GM04503 (cell line): ENCODE measurements at regions not wholly inside any gene's neighbourhood (a gene's known extent, or its start where the extent isn't known, plus 50 kb on each side); places are given as distances from the start of the nearest gene placed in this dataset.
"Not testable (repeated sequence)": the region's sequence is repeated elsewhere in the genome, so short reads cannot be mapped to it uniquely, and the experiment has no call there.

Experiments used
- DNase-seq: peaks from one replicate; pipeline ENCODE4 v3.0.0-alpha.2; 2012; ENCODE audit warnings: low read depth

GRCh38 chr12:68509242-68509641, 101.5 kb upstream of the RAP1B start:
- DNase-seq: no peak

GRCh38 chr12:68510397-68510796, 100.3 kb upstream of the RAP1B start:
- no peak for DNase-seq

GRCh38 chr12:68514807-68515411, 95.8 kb upstream of the RAP1B start:
- DNase-seq: no peak

GRCh38 chr12:68515793-68516192, 94.9 kb upstream of the RAP1B start:
- no peak for DNase-seq

GRCh38 chr12:68521321-68521839, 89.3 kb upstream of the RAP1B start:
- no peak for DNase-seq

- no peak for DNase-seq
These were observed 88.7 kb upstream of the RAP1B start for GRCh38 chr12:68521848-68522502.

- no peak for DNase-seq
These were observed 81.2 kb upstream of the RAP1B start for GRCh38 chr12:68529466-68529865.

GRCh38 chr12:68529869-68530268, 80.8 kb upstream of the RAP1B start:
- no peak for DNase-seq

GRCh38 chr12:68530299-68530698, 80.4 kb upstream of the RAP1B start:
- DNase-seq: no peak

- DNase-seq: peak; percentile 66
These were observed 79.7 kb upstream of the RAP1B start for GRCh38 chr12:68530965-68531364.

- no peak for DNase-seq
These were observed 78.4 kb upstream of the RAP1B start for GRCh38 chr12:68532204-68532886.

GRCh38 chr12:68532887-68533248, 77.8 kb upstream of the RAP1B start:
- no peak for DNase-seq

GRCh38 chr12:68534108-68534507, 76.6 kb upstream of the RAP1B start:
- DNase-seq: no peak

GRCh38 chr12:68536885-68537485, 73.7 kb upstream of the RAP1B start:
- no peak for DNase-seq

GRCh38 chr12:68537571-68537970, 73.1 kb upstream of the RAP1B start:
- DNase-seq: no peak

GRCh38 chr12:68538726-68539614, 71.7 kb upstream of the RAP1B start:
- no peak for DNase-seq

GRCh38 chr12:68539615-68539952, 71.1 kb upstream of the RAP1B start:
- DNase-seq: no peak

GRCh38 chr12:68540768-68541167, 69.9 kb upstream of the RAP1B start:
- not testable (repeated sequence) for DNase-seq

GRCh38 chr12:68547318-68547717, 63.4 kb upstream of the RAP1B start:
- DNase-seq: not testable (repeated sequence)

- not testable (repeated sequence) for DNase-seq
These were observed 58.0 kb upstream of the RAP1B start for GRCh38 chr12:68552605-68553195.

GRCh38 chr12:68557011-68557730, 53.5 kb upstream of the RAP1B start:
- DNase-seq: peak; percentile 71
